DOHH2 (cell line): ENCODE measurements at regions not wholly inside any gene's neighbourhood (a gene's known extent, or its start where the extent isn't known, plus 50 kb on each side); places are given as distances from the start of the nearest gene placed in this dataset.

Experiments
- H3F3A ChIP-seq: fragments of 200-600 bp; sonication (generic), shearing (Covaris generic); 2 replicates; pipeline ENCODE4 v1.6.0; 2016; ENCODE audit warnings: antibody characterized with exemption, mild to moderate bottlenecking; ENCODE audit not compliant: control insufficient read depth, insufficient read depth
- H3K27ac ChIP-seq: fragments of 200-600 bp; sonication (generic); 2 replicates; pipeline ENCODE4 v1.5.1; 2014; ENCODE audit warnings: low read depth, mild to moderate bottlenecking, low read length, moderate library complexity
- H3K27me3 ChIP-seq: fragments of 200-600 bp; sonication (generic); 2 replicates; pipeline ENCODE4 v1.6.1; 2014; ENCODE audit warnings: mild to moderate bottlenecking, low read length, mixed read lengths; ENCODE audit not compliant: control insufficient read depth
- H3K36me3 ChIP-seq: fragments of 200-600 bp; sonication (generic); 2 replicates; pipeline ENCODE4 v1.6.1; 2014; ENCODE audit warnings: mild to moderate bottlenecking, low read length, moderate library complexity, mixed read lengths; ENCODE audit not compliant: control insufficient read depth
- H3K4me1 ChIP-seq: fragments of 200-600 bp; sonication (generic); 2 replicates; pipeline ENCODE4 v1.6.1; 2014; ENCODE audit warnings: mild to moderate bottlenecking, low read length, mixed read lengths; ENCODE audit not compliant: control insufficient read depth
- H3K4me2 ChIP-seq: fragments of 200-600 bp; sonication (generic); 2 replicates; pipeline ENCODE4 v1.6.0; 2014; ENCODE audit warnings: mild to moderate bottlenecking, low read length, moderate library complexity
- H3K4me3 ChIP-seq: fragments of 200-600 bp; sonication (generic); 2 replicates; pipeline ENCODE4 v1.5.1; 2014; ENCODE audit warnings: mild to moderate bottlenecking, low read length, mixed read lengths
- H3K79me2 ChIP-seq: fragments of 200-600 bp; sonication (generic); 2 replicates; pipeline ENCODE4 v1.6.1; 2014; ENCODE audit warnings: mild to moderate bottlenecking, low read length, mixed read lengths; ENCODE audit not compliant: control insufficient read depth
- H3K9me2 ChIP-seq: fragments of 200-600 bp; sonication (generic); replicated peaks from 2 replicates; pipeline ENCODE4 v1.6.1; 2014; ENCODE audit warnings: mild to moderate bottlenecking, low read length, mixed read lengths; ENCODE audit not compliant: control insufficient read depth
- H3K9me3 ChIP-seq: fragments of 200-600 bp; sonication (generic); 2 replicates; pipeline ENCODE4 v1.6.1; 2014; ENCODE audit warnings: antibody characterized with exemption, low read length, mixed read lengths; ENCODE audit not compliant: control insufficient read depth, insufficient read depth
- H4K20me1 ChIP-seq: fragments of 200-600 bp; sonication (generic); 2 replicates; pipeline ENCODE4 v1.6.0; 2014; ENCODE audit warnings: low read depth, mild to moderate bottlenecking, antibody characterized with exemption, low read length, moderate library complexity; ENCODE audit not compliant: control insufficient read depth, insufficient read depth
- CTCF ChIP-seq: fragments of 200-600 bp; sonication (generic); IDR thresholded peaks from one replicate; pipeline ENCODE4 v1.5.1; 2014; ENCODE audit warnings: antibody characterized with exemption, mild to moderate bottlenecking, low read depth, low read length; ENCODE audit not compliant: poor library complexity, severe bottlenecking
- EZH2phosphoT487 ChIP-seq: fragments of 200-600 bp; sonication (generic); IDR thresholded peaks from 2 replicates; pipeline ENCODE4 v1.6.1; 2017; ENCODE audit warnings: borderline replicate concordance, mild to moderate bottlenecking, antibody characterized with exemption, low read length, moderate library complexity, mixed read lengths

GRCh38 chr1:59077466-59078069, 219.3 kb upstream of the FGGY start:
- H3F3A ChIP-seq = no peaks in the 10 kb centered on the region
- H3K4me1 ChIP-seq = no peaks in the 10 kb centered on the region
- H3K9me2 ChIP-seq = no peaks in the 10 kb centered on the region
- H4K20me1 ChIP-seq = no peaks in the 10 kb centered on the region
- no peaks in the 10 kb centered on the region for H3K9me3 ChIP-seq
- peaks cover 10% of the 10 kb centered on the region; the same call in 1 of the 2 replicates for H3K27me3 ChIP-seq
- no peaks in the 10 kb centered on the region for H3K36me3 ChIP-seq
- no peak overlapping the region for H3K4me2 ChIP-seq
- H3K79me2 ChIP-seq = no peaks in the 10 kb centered on the region
- H3K4me3 ChIP-seq = no peak overlapping the region
- no peak overlapping the region for H3K27ac ChIP-seq
- TF ChIP-seq EZH2phosphoT487 = no peak
- no peak for TF ChIP-seq CTCF

- Histone ChIP-seq H3K9me2 (no peaks in the 10 kb centered on the region), H3K4me1 (no peaks in the 10 kb centered on the region), H3K9me3 (no peaks in the 10 kb centered on the region), H3K36me3 (no peaks in the 10 kb centered on the region), H3K27ac (no peak overlapping the region), H3K27me3 (peaks cover 10% of the 10 kb centered on the region; the same call in 1 of the 2 replicates), H3F3A (no peaks in the 10 kb centered on the region), H3K4me3 (no peak overlapping the region), H4K20me1 (no peaks in the 10 kb centered on the region), H3K4me2 (no peak overlapping the region), H3K79me2 (no peaks in the 10 kb centered on the region)
- TF ChIP-seq CTCF (no peak), EZH2phosphoT487 (no peak)
Observed at GRCh38 chr1:59078070-59078800, 218.7 kb upstream of the FGGY start.

GRCh38 chr1:59078866-59079265, 218.0 kb upstream of the FGGY start:
- H3K9me2 ChIP-seq = no peaks in the 10 kb centered on the region
- no peaks in the 10 kb centered on the region for H3F3A ChIP-seq
- H3K79me2 ChIP-seq = no peaks in the 10 kb centered on the region
- H4K20me1 ChIP-seq = no peaks in the 10 kb centered on the region
- no peaks in the 10 kb centered on the region for H3K9me3 ChIP-seq
- no peaks in the 10 kb centered on the region for H3K4me1 ChIP-seq
- H3K4me3 ChIP-seq = no peak overlapping the region
- H3K27me3 ChIP-seq = peaks cover 10% of the 10 kb centered on the region; the same call in 1 of the 2 replicates
- H3K4me2 ChIP-seq = no peak overlapping the region
- H3K27ac ChIP-seq = no peak overlapping the region
- no peak for TF ChIP-seq CTCF
- no peak for TF ChIP-seq EZH2phosphoT487
- H3K36me3 ChIP-seq = no peaks in the 10 kb centered on the region
